ENCODE measurements at regions not wholly inside any gene's neighbourhood (a gene's known extent, or its start where the extent isn't known, plus 50 kb on each side); places are given as distances from the start of the nearest gene placed in this dataset.

- TF ChIP-seq POLR2A (IDR thresholded peaks at IDR 0.05) (no peak), CTCF (IDR thresholded peaks at IDR 0.05) (no peak)
Measured at GRCh38 chr5:3331819-3332218, 263.8 kb upstream of the IRX1 start.
